Left lung (tissue), 4 donors: ENCODE measurements at regions not wholly inside any gene's neighbourhood (a gene's known extent, or its start where the extent isn't known, plus 50 kb on each side); places are given as distances from the start of the nearest gene placed in this dataset.
A peak's percentile ranks its signal among the peaks of the same experiment; 100 is the strongest.

Source experiments
- ATAC-seq: fragments of 200-7000 bp; cut with Tn5 transposase; one replicate; pipeline ENCODE4 v1.9.1; 2020; ENCODE audit warnings: moderate library complexity
- DNase-seq, 4 donors: peaks; one replicate each; pipeline ENCODE4 v3.0.0-alpha.2; 2013 to 2020
- H3K27ac ChIP-seq, 2 donors: fragments of 200-600 bp; sonication (generic) in 1 of 2; one replicate each; pipeline versions ENCODE4 v1.5.0 to v1.8.0; 2020 to 2021
- H3K27me3 ChIP-seq, 2 donors: fragments of 200-600 bp; sonication (generic) in 1 of 2; one replicate each; pipeline versions ENCODE4 v1.5.0 to v1.8.0; 2020 to 2021
- H3K36me3 ChIP-seq, 2 donors: fragments of 200-600 bp; sonication (generic) in 1 of 2; one replicate each; pipeline versions ENCODE4 v1.5.0 to v1.8.0; 2020 to 2021
- H3K4me1 ChIP-seq, 2 donors: fragments of 200-600 bp; one replicate each; pipeline ENCODE4 v1.8.0; 2021
- H3K4me3 ChIP-seq, 2 donors: fragments of 200-600 bp; sonication (generic) in 1 of 2; one replicate each; pipeline versions ENCODE4 v1.5.0 to v1.8.0; 2020 to 2021; ENCODE audit warnings: mild to moderate bottlenecking in 1 of 2
- H3K9me3 ChIP-seq, 2 donors: fragments of 200-600 bp; sonication (generic) in 1 of 2; one replicate each; pipeline versions ENCODE4 v1.5.0 to v1.8.0; 2020 to 2021
- CTCF ChIP-seq, 2 donors: fragments of 200-600 bp; sonication (generic) in 1 of 2; IDR thresholded peaks; one replicate each; pipeline versions ENCODE4 v1.5.0 to v1.8.0; 2021; ENCODE audit warnings: antibody characterized with exemption in 2 of 2
- intact Hi-C, 2 donors: fragments of 100-400 bp; cut with DNase I; formaldehyde crosslinking; loops; one replicate each; pipeline versions ENCODE4 v1.11.2 to v1.14.2; 2022
- donor health status: DM: no; HTN: yes; CAD: no.
- donor health status: DM: no; HTN: no; CAD: no.

DNA sequence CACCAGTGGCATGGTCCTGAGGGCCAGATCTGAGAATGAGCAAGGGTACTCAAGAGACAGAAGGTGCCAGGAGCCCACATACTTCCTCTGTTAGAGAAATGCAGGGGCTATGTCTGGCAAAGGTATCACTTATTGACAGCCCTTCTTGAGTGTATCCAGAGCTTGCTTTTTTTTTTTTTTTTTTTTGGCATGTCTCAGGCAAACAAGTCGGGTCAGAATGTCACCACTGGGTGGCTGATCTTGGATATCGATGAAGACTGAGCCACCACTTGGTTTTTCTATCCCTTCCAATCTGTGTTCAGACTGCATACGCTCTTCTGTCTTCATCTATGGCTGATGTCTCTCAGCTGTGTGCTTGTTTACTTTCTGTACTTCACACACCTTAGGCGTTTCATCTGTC, 363.4 kb upstream of the C2CD4B start:
- intact Hi-C loops, result no loop called here
- DNase-seq, result no peak
- no peak overlapping the region for H3K27ac ChIP-seq
- ATAC-seq, result no peak
- H3K36me3 ChIP-seq, result no peaks in the 10 kb centered on the region
- H3K27me3 ChIP-seq, result no peaks in the 10 kb centered on the region
- no peak overlapping the region for H3K4me3 ChIP-seq
- no peaks in the 10 kb centered on the region for H3K9me3 ChIP-seq
- no peaks in the 10 kb centered on the region for H3K4me1 ChIP-seq
- no peak for TF ChIP-seq CTCF (IDR thresholded peaks at IDR 0.05)

GRCh38 chr15:62532367-62532766, 367.3 kb upstream of the C2CD4B start:
- Histone ChIP-seq H3K36me3 (no peaks in the 10 kb centered on the region), H3K27me3 (no peaks in the 10 kb centered on the region), H3K9me3 (no peaks in the 10 kb centered on the region), H3K4me3 (no peak overlapping the region), H3K27ac (no peak overlapping the region), H3K4me1 (no peaks in the 10 kb centered on the region)
- no peak for ATAC-seq
- DNase-seq, result no peak
- intact Hi-C loops, result no loop called here
- no peak for TF ChIP-seq CTCF (IDR thresholded peaks at IDR 0.05)

GRCh38 chr15:62533687-62534086, 368.6 kb upstream of the C2CD4B start:
- Histone ChIP-seq H3K27me3 (no peaks in the 10 kb centered on the region), H3K36me3 (no peaks in the 10 kb centered on the region), H3K27ac (no peak overlapping the region), H3K4me1 (no peaks in the 10 kb centered on the region), H3K4me3 (no peak overlapping the region), H3K9me3 (no peaks in the 10 kb centered on the region)
- no peak for TF ChIP-seq CTCF (IDR thresholded peaks at IDR 0.05)
- ATAC-seq (no peak), DNase-seq (no peak)
- intact Hi-C loops, result no loop called here

- H3K27ac ChIP-seq, result no peak overlapping the region
- DNase-seq, result no peak
- no peaks in the 10 kb centered on the region for H3K4me1 ChIP-seq
- no peak for ATAC-seq
- no peaks in the 10 kb centered on the region for H3K9me3 ChIP-seq
- intact Hi-C loops, result no loop called here
- H3K27me3 ChIP-seq, result no peaks in the 10 kb centered on the region
- no peaks in the 10 kb centered on the region for H3K36me3 ChIP-seq
- H3K4me3 ChIP-seq, result no peak overlapping the region
- TF ChIP-seq CTCF (IDR thresholded peaks at IDR 0.05), result no peak
Measured at GRCh38 chr15:62534996-62535395, 369.9 kb upstream of the C2CD4B start.

DNA sequence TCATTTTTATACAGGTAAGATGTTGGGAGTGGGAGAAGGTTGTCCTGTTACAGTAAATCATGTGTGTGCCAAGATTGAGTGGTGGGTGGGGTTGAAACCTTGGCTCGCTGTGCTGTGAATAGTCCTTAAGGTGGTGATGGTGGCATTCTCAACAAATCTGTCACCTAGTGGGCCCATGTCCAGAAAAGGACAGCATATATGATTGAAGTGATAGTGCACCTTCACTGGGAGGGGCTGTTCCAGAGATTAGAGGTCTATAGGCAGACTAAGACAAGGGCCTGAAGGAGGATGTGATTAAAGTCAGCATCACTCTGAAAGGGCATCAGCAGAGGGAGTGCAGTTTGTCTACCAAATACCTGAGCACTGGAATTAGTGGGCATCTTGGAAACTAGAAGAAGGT, 374.2 kb upstream of the C2CD4B start:
- intact Hi-C loops, result no loop called here
- no peak for DNase-seq
- H3K36me3 ChIP-seq, result no peaks in the 10 kb centered on the region
- H3K4me1 ChIP-seq, result no peaks in the 10 kb centered on the region
- ATAC-seq, result peak; percentile 38
- no peaks in the 10 kb centered on the region for H3K27me3 ChIP-seq
- H3K9me3 ChIP-seq, result no peaks in the 10 kb centered on the region
- H3K27ac ChIP-seq, result no peak overlapping the region
- TF ChIP-seq CTCF (IDR thresholded peaks at IDR 0.05), result no peak
- no peak overlapping the region for H3K4me3 ChIP-seq
